AG04450 (cell line): ENCODE measurements at regions not wholly inside any gene's neighbourhood (a gene's known extent, or its start where the extent isn't known, plus 50 kb on each side); places are given as distances from the start of the nearest gene placed in this dataset.
"Not testable (repeated sequence)": the region's sequence is repeated elsewhere in the genome, so short reads cannot be mapped to it uniquely, and the experiment has no call there.

Experiments used
- CTCF ChIA-PET: fragments of 300-600, 350-600 bp; formaldehyde crosslinking; extraction: SDS; loops from one replicate; lab custom pipeline; 2022; ENCODE audit warnings: antibody characterized with exemption, inconsistent platforms; lab: Charles Lee
- POLR2A ChIA-PET: fragments of 350-600 bp; formaldehyde crosslinking; extraction: SDS; loops from one replicate; lab custom pipeline; 2021; ENCODE audit warnings: antibody characterized with exemption, inconsistent platforms; lab: Yijun Ruan, JAX
- DNase-seq: peaks from one replicate; pipeline ENCODE4 v3.0.0-alpha.2; 2011; ENCODE audit warnings: low read depth, low spot score
- H3K27ac ChIP-seq: one replicate; pipeline ENCODE4 v1.5.1; 2012; ENCODE audit warnings: low read depth, low read length, control low read depth
- H3K27me3 ChIP-seq: one replicate; pipeline ENCODE4 v1.6.0; 2012; ENCODE audit warnings: low read length; ENCODE audit not compliant: control insufficient read depth, insufficient read depth
- H3K4me3 ChIP-seq: 2 replicates; pipeline ENCODE4 v1.5.1; 2011; ENCODE audit warnings: mild to moderate bottlenecking, low read depth, low read length, control low read depth
- H3K9me3 ChIP-seq: 2 replicates; pipeline ENCODE4 v1.5.1; 2012; ENCODE audit warnings: low read length; ENCODE audit not compliant: control insufficient read depth, insufficient read depth
- CTCF ChIP-seq: IDR thresholded peaks from 2 replicates; pipeline ENCODE4 v1.5.1; 2011; ENCODE audit warnings: low read depth, low read length, control low read depth, inconsistent platforms

- Histone ChIP-seq H3K27me3 (no peaks in the 10 kb centered on the region), H3K4me3 (no peak overlapping the region), H3K27ac (no peak overlapping the region), H3K9me3 (peaks cover 3% of the 10 kb centered on the region)
- ChIA-PET CTCF (no interaction called here), POLR2A (no interaction called here)
- no peak for DNase-seq
- TF ChIP-seq CTCF, result peak; percentile 11; the same call in 1 of the 2 replicates
Observed at GRCh38 chr1:96524100-96524499, 197.5 kb upstream of the PTBP2 start.

- H3K27me3 ChIP-seq, result no peaks in the 10 kb centered on the region
- POLR2A ChIA-PET, result no interaction called here
- CTCF ChIA-PET, result interaction anchor here (0.6 to 0.8 kb wide), 2 partner anchors 10 to 17 kb away, joined by 3 read pairs; no protein-coding TSS in a partner anchor
- no peak for DNase-seq
- peaks cover 6% of the 10 kb centered on the region for H3K9me3 ChIP-seq
- H3K4me3 ChIP-seq, result no peak overlapping the region
- H3K27ac ChIP-seq, result no peak overlapping the region
- no peak for TF ChIP-seq CTCF
Observed at GRCh38 chr1:96525657-96526557, 195.7 kb upstream of the PTBP2 start.

- H3K27me3 ChIP-seq, CTCF ChIA-PET, H3K9me3 ChIP-seq, H3K27ac ChIP-seq, DNase-seq, H3K4me3 ChIP-seq, POLR2A ChIA-PET: not testable (repeated sequence)
Observed at GRCh38 chr1:96528672-96529071, 192.9 kb upstream of the PTBP2 start.

GRCh38 chr1:96533820-96534219 is 187.8 kb upstream of the PTBP2 start:
- Histone ChIP-seq H3K9me3 (peaks cover 3% of the 10 kb centered on the region), H3K27me3 (no peaks in the 10 kb centered on the region), H3K4me3 (no peak overlapping the region), H3K27ac (no peak overlapping the region)
- CTCF ChIA-PET, result no interaction called here
- no peak for TF ChIP-seq CTCF
- DNase-seq, result no peak
- POLR2A ChIA-PET, result no interaction called here

- TF ChIP-seq CTCF, result no peak
- ChIA-PET CTCF (interaction anchor here (1.0 to 1.2 kb wide), 2 partner anchors 11 to 301 kb away, joined by 3 to 6 read pairs; no protein-coding TSS in a partner anchor), POLR2A (no interaction called here)
- Histone ChIP-seq H3K27ac (no peak overlapping the region), H3K9me3 (no peaks in the 10 kb centered on the region), H3K27me3 (no peaks in the 10 kb centered on the region), H3K4me3 (no peak overlapping the region)
- no peak for DNase-seq
Observed at GRCh38 chr1:96536581-96536980, 185.0 kb upstream of the PTBP2 start.
